DND-41 (cell line): ENCODE measurements at regions not wholly inside any gene's neighbourhood (a gene's known extent, or its start where the extent isn't known, plus 50 kb on each side); places are given as distances from the start of the nearest gene placed in this dataset.
"Not testable (repeated sequence)": the region's sequence is repeated elsewhere in the genome, so short reads cannot be mapped to it uniquely, and the experiment has no call there.

ENCODE experiments used
- ATAC-seq: fragments of 200-7000 bp; cut with Tn5 transposase; 3 replicates; pipeline ENCODE4 v1.9.1; 2021; ENCODE audit warnings: low read depth; ENCODE audit not compliant: insufficient read depth
- DNase-seq: peaks from one replicate; pipeline ENCODE4 v3.0.0-alpha.2; 2020
- H2AFZ ChIP-seq: 2 replicates; pipeline ENCODE4 v1.6.0; 2012; ENCODE audit warnings: low read depth, low read length
- H3K27ac ChIP-seq: 2 replicates; pipeline ENCODE4 v1.5.1; 2012; ENCODE audit warnings: low read length, inconsistent platforms
- H3K27me3 ChIP-seq: fragments of 200-600 bp; sonication (generic); 2 replicates; pipeline ENCODE4 v1.6.0; 2012; ENCODE audit warnings: low read length, mild to moderate bottlenecking, inconsistent platforms; ENCODE audit not compliant: insufficient read depth, poor library complexity
- H3K36me3 ChIP-seq: 2 replicates; pipeline ENCODE4 v1.5.1; 2012; ENCODE audit warnings: low read length, inconsistent platforms; ENCODE audit not compliant: insufficient read depth
- H3K4me1 ChIP-seq: 2 replicates; pipeline ENCODE4 v1.5.1; 2012; ENCODE audit warnings: mild to moderate bottlenecking, low read length; ENCODE audit not compliant: insufficient read depth
- H3K4me2 ChIP-seq: 2 replicates; pipeline ENCODE4 v1.6.0; 2012; ENCODE audit warnings: mild to moderate bottlenecking, moderate library complexity, low read length, inconsistent platforms; ENCODE audit not compliant: insufficient read depth
- H3K4me3 ChIP-seq, 2 experiments: fragments of 200-600 bp in 1 of 2; shearing (Covaris generic) in 1 of 2; 2 replicates each; pipeline ENCODE4 v1.5.1; 2012 to 2016; ENCODE audit warnings: inconsistent platforms in 2 of 2, low read length in 2 of 2, mild to moderate bottlenecking in 2 of 2, low read depth in 1 of 2, moderate library complexity in 1 of 2
- H3K79me2 ChIP-seq: 2 replicates; pipeline ENCODE4 v1.6.0; 2012; ENCODE audit warnings: low read length, inconsistent platforms; ENCODE audit not compliant: insufficient read depth
- H3K9ac ChIP-seq: 2 replicates; pipeline ENCODE4 v1.6.0; 2012; ENCODE audit warnings: low read depth, mild to moderate bottlenecking, inconsistent platforms, low read length, moderate library complexity
- H3K9me3 ChIP-seq: 2 replicates; pipeline ENCODE4 v1.5.1; 2012; ENCODE audit warnings: low read length, moderate library complexity, mild to moderate bottlenecking, inconsistent platforms; ENCODE audit not compliant: insufficient read depth, severe bottlenecking
- H4K20me1 ChIP-seq: 2 replicates; pipeline ENCODE4 v1.6.0; 2012; ENCODE audit warnings: low read length; ENCODE audit not compliant: insufficient read depth
- EZH2 ChIP-seq: IDR thresholded peaks from 3 replicates; pipeline ENCODE4 v1.6.1; 2012; ENCODE audit warnings: borderline replicate concordance, low read depth, mild to moderate bottlenecking, moderate library complexity, low read length, inconsistent platforms; ENCODE audit not compliant: severe bottlenecking
- TF ChIP-seq, protein P1 (sequence below): IDR thresholded peaks from 2 replicates; pipeline ENCODE4 v1.5.1; 2012; ENCODE audit warnings: borderline replicate concordance, low read length, moderate library complexity, mild to moderate bottlenecking; ENCODE audit not compliant: poor library complexity, severe bottlenecking; ENCODE audit errors: extremely low read depth

DNA sequence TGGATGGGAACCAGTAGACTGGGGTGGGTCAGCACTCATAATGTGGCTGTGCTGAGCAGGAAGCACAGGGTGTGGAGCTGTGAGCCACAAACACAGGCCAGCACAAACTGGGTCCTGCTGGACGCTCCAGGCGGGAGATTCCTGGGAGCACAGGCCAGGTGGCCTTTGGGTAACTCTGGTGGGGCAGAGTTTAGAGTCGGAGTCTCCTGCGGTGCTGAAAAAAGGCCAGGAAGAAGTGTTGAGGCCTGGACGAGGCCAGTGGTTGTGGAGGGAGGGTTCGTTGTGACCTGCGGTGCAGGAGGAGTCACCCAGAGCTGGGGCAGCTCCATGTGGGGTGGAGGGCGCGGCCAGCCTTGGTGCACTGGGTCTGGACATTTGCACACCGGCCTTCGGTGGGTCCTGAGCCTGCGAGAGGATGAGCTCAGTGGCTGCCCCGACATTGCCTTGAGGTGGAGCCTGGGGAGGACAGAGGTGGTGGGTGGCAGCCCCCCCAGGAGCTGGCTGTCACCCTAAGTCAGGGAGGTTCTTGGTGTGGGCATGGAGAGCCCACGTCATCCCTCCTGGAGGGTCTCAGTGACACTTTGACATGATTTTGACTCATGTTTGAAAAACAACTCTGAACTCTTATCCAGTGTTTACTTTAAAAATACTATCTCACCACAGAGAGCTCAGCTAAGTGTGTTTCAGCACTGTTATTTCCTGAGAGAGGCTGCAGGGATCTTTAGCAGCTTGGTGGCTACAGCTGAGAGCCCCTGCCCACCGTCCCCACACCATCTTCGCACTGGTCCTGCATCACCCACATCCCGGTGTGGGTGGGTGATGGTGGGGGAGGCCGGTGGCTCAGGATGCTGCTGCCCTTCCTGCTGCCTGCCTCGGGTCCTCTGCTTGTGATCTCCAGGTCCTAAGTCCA lies 98.7 kb downstream of the NPIPB11 start:
- no peak for DNase-seq
- Histone ChIP-seq H2AFZ (no peak overlapping the region), H3K4me3 (no peak overlapping the region), H3K4me1 (no peaks in the 10 kb centered on the region), H3K79me2 (no peaks in the 10 kb centered on the region), H3K4me2 (no peak overlapping the region), H3K9ac (no peak overlapping the region), H3K27me3 (no peaks in the 10 kb centered on the region), H3K27ac (no peak overlapping the region), H3K36me3 (no peaks in the 10 kb centered on the region), H3K9me3 (no peaks in the 10 kb centered on the region), H4K20me1 (0 out of 2 replicates have a peak, but pooled peaks cover 2% of the 10 kb centered on the region)
- TF ChIP-seq, protein P1, sequence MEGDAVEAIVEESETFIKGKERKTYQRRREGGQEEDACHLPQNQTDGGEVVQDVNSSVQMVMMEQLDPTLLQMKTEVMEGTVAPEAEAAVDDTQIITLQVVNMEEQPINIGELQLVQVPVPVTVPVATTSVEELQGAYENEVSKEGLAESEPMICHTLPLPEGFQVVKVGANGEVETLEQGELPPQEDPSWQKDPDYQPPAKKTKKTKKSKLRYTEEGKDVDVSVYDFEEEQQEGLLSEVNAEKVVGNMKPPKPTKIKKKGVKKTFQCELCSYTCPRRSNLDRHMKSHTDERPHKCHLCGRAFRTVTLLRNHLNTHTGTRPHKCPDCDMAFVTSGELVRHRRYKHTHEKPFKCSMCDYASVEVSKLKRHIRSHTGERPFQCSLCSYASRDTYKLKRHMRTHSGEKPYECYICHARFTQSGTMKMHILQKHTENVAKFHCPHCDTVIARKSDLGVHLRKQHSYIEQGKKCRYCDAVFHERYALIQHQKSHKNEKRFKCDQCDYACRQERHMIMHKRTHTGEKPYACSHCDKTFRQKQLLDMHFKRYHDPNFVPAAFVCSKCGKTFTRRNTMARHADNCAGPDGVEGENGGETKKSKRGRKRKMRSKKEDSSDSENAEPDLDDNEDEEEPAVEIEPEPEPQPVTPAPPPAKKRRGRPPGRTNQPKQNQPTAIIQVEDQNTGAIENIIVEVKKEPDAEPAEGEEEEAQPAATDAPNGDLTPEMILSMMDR = no peak
- TF ChIP-seq EZH2 = no peak
- ATAC-seq = no peak

DNA sequence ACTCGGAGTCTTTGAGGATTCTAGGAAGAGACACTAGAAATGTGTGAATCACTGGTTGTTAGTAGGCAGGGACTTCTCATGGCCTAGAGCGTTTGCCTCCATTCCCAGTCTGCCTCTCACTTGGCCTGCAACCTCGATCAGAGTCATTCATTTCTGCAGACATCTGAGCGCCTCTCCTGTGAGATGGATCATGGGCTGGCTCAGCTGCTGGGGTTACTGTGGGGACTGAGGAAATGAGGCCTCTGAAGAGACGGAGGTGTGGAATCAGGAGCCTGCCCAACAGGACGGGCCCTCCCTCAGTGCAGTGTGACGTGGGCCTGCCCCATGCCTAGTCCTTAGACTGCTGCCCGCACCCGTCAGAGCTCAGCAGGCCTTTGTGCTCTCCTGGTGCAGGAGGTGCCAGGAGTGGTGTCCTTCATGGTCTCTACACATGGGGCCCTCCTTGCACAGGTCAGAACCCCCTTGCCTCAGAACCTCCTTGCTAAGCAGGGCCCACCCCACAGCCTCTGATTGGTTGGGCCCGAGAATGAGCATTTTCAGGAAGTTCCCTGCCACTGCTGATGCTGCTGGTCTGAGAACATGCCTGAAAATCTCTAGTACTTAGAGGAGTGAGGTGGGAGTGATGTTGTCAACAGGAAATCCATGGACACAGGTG lies 99.4 kb downstream of the NPIPB11 start:
- TF ChIP-seq, protein P1 = no peak
- no peak for TF ChIP-seq EZH2
- H3K4me1 ChIP-seq = no peaks in the 10 kb centered on the region
- no peak overlapping the region for H3K27ac ChIP-seq

DNA sequence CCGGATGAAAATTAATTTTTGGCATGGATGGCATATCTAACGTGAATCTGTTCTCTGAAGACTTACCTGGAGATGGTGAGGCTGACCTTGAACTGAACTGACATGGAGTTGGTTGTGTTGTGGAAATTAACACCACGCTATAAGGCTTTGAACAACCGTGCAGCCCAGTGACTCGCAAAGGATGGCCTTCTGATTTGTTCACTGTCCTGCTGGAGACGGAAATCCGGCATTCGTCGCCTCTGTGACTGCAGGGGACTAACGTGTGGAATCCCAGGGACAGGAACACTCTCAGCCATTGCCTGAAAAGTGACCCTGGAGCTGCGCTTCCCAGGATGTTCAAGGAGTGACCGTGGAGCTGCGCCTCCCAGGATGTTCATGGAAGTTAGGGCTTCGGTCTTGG lies 100.3 kb downstream of the NPIPB11 start:
- H3K36me3 ChIP-seq = no peaks in the 10 kb centered on the region
- H3K79me2 ChIP-seq = no peaks in the 10 kb centered on the region
- no peak for DNase-seq
- 0 out of 2 replicates have a peak, but pooled peaks cover 3% of the 10 kb centered on the region for H4K20me1 ChIP-seq
- H3K9me3 ChIP-seq = no peaks in the 10 kb centered on the region
- H3K4me3 ChIP-seq = no peak overlapping the region
- H3K4me2 ChIP-seq = no peak overlapping the region
- TF ChIP-seq, protein P1 = no peak
- TF ChIP-seq EZH2 = no peak
- H3K9ac ChIP-seq = no peak overlapping the region
- no peak for ATAC-seq
- H3K27ac ChIP-seq = no peak overlapping the region
- H3K27me3 ChIP-seq = no peaks in the 10 kb centered on the region
- H3K4me1 ChIP-seq = no peaks in the 10 kb centered on the region
- H2AFZ ChIP-seq = no peak overlapping the region

More for the DNA sequence above, 99.4 kb downstream of the NPIPB11 start:
- Histone ChIP-seq H3K27me3 (no peaks in the 10 kb centered on the region), H4K20me1 (0 out of 2 replicates have a peak, but pooled peaks cover 3% of the 10 kb centered on the region), H3K79me2 (no peaks in the 10 kb centered on the region), H3K4me2 (no peak overlapping the region), H2AFZ (no peak overlapping the region), H3K36me3 (no peaks in the 10 kb centered on the region), H3K9ac (no peak overlapping the region), H3K4me3 (no peak overlapping the region), H3K9me3 (no peaks in the 10 kb centered on the region)
- DNase-seq (no peak), ATAC-seq (no peak)

DNA sequence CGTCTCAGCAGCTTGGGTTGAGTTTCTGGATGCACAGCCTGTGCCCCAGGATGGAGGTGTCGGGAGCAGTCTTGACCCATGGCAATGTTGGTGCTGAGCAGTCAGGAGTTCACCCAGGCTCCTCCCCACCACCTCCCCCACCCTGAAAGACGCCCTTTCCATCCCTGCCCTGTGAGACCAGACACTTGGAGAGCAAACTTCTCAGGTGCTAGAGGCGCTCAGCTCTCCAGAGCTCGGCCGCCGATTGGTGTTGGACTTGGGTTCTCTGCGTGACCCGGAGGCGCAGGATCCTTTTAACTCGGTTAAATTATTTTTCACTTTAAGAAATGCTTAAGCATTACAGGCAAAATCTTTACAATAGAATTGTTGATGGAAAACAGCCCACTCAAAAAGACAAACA lies 101.5 kb downstream of the NPIPB11 start:
- H3K36me3 ChIP-seq, H2AFZ ChIP-seq, H3K27me3 ChIP-seq, H3K4me2 ChIP-seq, H3K27ac ChIP-seq, H3K4me3 ChIP-seq, H3K9me3 ChIP-seq, ATAC-seq, H3K79me2 ChIP-seq, DNase-seq, H4K20me1 ChIP-seq, H3K4me1 ChIP-seq, H3K9ac ChIP-seq: not testable (repeated sequence)
